T47D (cell line): ENCODE measurements at regions not wholly inside any gene's neighbourhood (a gene's known extent, or its start where the extent isn't known, plus 50 kb on each side); places are given as distances from the start of the nearest gene placed in this dataset.
"Not testable (repeated sequence)": the region's sequence is repeated elsewhere in the genome, so short reads cannot be mapped to it uniquely, and the experiment has no call there.

Experiments used
- DNase-seq, 2 experiments: peaks; one replicate each; pipeline versions ENCODE4 v3.0.0 to v3.0.0-alpha.2; 2011 to 2012; ENCODE audit warnings: low read depth in 1 of 2, low spot score in 1 of 2
- JUND ChIP-seq: IDR thresholded peaks from 2 replicates; pipeline ENCODE4 v1.6.1; 2012; ENCODE audit warnings: low read depth
- in situ Hi-C: cut with HindIII; loops from 2 replicates; pipeline ENCODE4 v1.10.0; 2016; ENCODE audit warnings: low sequenced_read_pairs, low pct_unique_long_range_greater_than_20kb

DNA sequence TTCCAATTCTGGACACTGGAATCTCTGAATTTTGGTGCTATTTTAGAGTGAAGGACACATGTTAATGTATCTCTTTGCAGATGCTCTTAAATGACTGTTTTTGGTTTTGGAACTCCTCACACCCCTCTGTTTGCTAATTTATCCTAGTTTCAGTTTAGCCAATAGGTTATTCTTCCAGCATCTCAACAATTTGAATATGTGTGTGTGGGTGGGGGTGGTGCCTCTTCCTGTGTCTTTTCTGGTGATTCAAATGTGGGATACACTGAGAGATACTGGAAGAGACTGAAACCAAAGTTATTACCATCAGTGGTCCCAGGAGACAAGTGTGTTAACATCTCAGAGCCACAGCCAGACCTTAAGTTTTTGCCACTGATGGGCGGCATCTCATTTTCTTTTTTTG, 1317.4 kb upstream of the TMEM132C start:
- in situ Hi-C loops: no loop called here
- no peak for DNase-seq
- no peak for TF ChIP-seq JUND

DNA sequence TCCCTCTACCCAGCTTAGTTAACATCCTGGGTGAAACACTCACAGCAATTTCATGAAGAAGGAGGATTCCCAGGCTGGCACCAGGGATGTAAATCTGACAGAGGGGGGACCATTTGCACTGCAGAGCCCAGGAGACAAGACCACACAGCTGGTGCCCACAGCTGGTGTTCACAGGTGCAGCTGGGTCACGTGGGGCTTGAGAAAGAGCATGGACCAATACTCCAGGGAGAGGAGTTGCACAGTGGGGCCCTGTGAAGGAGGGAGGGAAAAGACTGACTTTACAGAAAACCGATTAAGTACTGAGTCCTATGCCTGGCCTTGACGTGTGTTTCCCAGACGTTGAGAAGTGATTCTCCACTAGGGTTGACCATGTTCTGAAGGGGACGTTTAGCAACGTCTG, 1316.7 kb upstream of the TMEM132C start:
- in situ Hi-C loops: no loop called here
- no peak for DNase-seq
- TF ChIP-seq JUND: no peak

- no peak for TF ChIP-seq JUND
- in situ Hi-C loops: no loop called here
- DNase-seq: no peak
Observed at GRCh38 chr12:126952096-126953007, 1314.6 kb upstream of the TMEM132C start.

GRCh38 chr12:126953365-126953889, 1313.5 kb upstream of the TMEM132C start:
- in situ Hi-C loops: no loop called here
- DNase-seq: no peak
- no peak for TF ChIP-seq JUND

GRCh38 chr12:126960221-126960620, 1306.7 kb upstream of the TMEM132C start:
- no peak for DNase-seq
- no peak for TF ChIP-seq JUND
- in situ Hi-C loops: no loop called here

- no peak for TF ChIP-seq JUND
- in situ Hi-C loops: no loop called here
- no peak for DNase-seq
Observed at GRCh38 chr12:126960709-126961108, 1306.3 kb upstream of the TMEM132C start.

DNA sequence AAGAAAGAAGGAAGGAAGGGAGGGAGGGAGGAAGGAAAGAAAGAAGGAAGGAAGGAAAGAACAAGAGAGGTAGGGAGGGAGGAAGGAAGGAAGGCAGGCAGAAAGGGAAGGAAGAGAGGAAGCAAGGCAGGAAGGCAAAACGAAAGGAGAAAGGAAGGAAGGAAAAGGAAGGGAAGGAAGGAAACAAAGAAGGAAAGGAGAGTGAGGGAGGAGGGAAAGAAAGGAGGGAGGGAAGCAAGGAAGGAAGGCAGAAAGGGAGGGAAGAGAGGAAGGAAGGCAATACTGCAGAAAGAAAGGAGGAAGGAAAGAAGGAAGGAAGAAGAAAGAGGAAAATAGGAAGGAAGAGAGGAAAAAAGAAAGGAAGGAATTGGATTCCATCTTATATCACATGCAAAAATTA, 1303.1 kb upstream of the TMEM132C start:
- TF ChIP-seq JUND: no peak
- DNase-seq: no peak
- in situ Hi-C loops: no loop called here

GRCh38 chr12:126966498-126966897, 1300.5 kb upstream of the TMEM132C start:
- in situ Hi-C loops: no loop called here
- TF ChIP-seq JUND: no peak
- no peak for DNase-seq

GRCh38 chr12:126967152-126967551, 1299.8 kb upstream of the TMEM132C start:
- in situ Hi-C loops: no loop called here
- TF ChIP-seq JUND: no peak
- DNase-seq: no peak

GRCh38 chr12:126974779-126975178, 1292.2 kb upstream of the TMEM132C start:
- peak in 1 of 2 experiments; percentile 31 for DNase-seq
- in situ Hi-C loops: no loop called here
- TF ChIP-seq JUND: no peak

- no peak for TF ChIP-seq JUND
- in situ Hi-C loops: no loop called here
- DNase-seq: no peak
Observed at GRCh38 chr12:126976579-126976978, 1290.4 kb upstream of the TMEM132C start.

DNA sequence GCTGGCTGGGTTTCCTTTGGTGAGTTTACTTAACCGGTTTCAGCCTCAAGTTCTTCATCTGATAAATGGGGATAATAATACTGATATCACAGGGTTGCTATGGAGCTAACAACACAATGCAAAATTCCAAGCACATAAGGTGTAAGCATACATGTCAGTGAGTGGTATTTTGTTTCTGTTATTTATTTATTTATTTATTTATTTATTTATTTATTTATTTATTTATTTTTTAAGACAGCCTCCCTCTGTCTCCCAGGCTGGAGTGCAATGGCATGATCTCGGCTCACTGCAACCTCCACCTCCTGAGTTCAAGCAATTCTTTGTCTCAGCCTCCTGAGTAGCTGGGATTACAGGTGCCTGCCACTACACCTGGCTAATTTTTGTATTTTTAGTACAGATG, 1287.4 kb upstream of the TMEM132C start:
- DNase-seq, in situ Hi-C loops: not testable (repeated sequence)

GRCh38 chr12:126982707-126983106, 1284.3 kb upstream of the TMEM132C start:
- in situ Hi-C loops: no loop called here
- DNase-seq: no peak
- no peak for TF ChIP-seq JUND

DNA sequence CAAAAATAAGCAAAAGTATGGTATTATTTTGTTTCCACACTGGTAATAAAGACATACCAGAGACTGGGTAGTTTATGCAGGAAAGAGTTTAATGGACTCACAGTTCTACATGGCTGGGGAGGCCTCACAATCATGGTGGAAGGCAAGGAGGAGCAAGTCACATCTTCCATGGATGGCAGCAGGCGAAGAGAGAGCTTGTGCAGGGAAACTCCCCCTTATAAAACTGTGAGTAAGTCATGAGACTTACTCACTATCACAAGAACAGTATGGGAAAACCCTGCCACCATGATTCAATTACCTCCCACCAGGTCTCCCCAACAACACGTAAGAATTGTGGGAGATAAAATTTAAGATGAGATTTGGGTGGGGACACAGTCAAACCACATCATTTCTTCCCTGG, 1283.2 kb upstream of the TMEM132C start:
- in situ Hi-C loops, DNase-seq: not testable (repeated sequence)

DNA sequence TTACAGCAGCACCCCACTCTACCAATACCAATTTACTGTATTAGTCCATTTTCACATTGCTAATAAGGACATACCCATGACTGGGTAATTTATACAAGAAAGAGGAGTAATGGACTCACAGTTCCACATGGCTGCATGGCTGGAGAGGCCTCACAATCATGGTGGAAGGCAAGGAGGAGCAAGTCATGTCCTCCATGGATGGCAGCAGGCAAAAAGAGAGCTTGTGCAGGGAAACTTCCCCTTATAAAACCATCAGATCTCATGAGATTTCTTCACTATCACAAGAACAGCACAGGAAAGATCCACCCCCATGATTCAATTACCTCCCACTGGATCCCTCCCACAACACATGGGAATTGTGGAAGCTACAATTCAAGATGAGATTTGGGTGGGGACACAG, 1281.3 kb upstream of the TMEM132C start:
- in situ Hi-C loops, DNase-seq: not testable (repeated sequence)
